Inferior parietal cortex (tissue), 1 donor: ENCODE measurements at regions not wholly inside any gene's neighbourhood (a gene's known extent, or its start where the extent isn't known, plus 50 kb on each side); places are given as distances from the start of the nearest gene placed in this dataset.

Source experiments
- DNase-seq: peaks from one replicate; pipeline ENCODE4 v3.0.0-alpha.2; 2016; ENCODE audit errors: extremely low spot score

GRCh38 chr1:238119060-238119459 is 228.3 kb upstream of the ZP4 start:
- no peak for DNase-seq

DNA sequence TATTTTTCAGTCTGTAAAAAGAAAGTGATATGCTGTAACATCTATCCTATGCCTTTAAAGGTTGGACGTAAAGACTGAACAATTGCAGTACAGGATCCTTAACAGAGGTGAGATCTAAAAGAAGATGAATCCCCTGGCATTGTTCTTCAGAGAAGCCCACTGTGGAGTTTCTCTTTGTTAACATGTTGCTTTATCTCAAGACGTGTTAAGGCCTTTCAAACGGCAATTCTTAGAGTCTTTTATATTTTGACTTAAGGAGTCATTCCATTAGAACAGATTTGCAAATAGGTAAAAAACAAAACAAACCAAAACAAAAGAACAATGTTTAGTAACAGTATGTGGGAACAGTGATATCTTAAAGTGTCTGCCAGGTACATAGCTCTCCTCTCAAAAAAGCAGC is 225.1 kb upstream of the ZP4 start:
- DNase-seq: no peak

DNA sequence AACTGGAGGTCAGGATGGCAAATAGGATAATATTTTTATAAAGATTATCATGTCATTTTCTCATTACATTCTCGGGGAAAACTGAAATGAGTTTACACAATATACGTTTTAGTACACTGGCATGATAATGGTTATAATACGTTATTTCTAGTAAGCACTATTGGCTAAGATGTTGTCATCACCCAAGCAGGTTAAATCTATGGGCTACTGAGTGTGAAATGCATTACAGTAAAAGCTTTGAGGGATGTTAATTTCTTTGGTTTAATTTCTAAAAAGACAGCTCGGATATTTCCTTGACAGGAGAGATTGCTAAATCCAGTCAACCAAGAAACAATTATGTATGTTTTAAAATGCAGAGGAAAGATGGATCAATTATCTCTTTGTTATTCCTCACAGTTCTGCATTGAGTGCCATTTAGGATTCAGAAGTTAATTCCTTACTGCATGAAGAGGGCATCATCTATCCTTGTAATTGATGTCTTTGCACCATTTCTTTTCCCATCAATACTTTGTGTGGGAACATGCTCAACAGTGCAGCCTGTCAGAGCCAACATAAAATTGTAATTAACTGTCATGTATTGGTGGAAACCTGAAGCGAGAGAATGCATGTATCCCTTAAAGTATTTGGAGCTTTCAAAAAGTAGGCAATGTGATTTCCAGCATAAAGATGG is 222.4 kb upstream of the ZP4 start:
- no peak for DNase-seq

DNA sequence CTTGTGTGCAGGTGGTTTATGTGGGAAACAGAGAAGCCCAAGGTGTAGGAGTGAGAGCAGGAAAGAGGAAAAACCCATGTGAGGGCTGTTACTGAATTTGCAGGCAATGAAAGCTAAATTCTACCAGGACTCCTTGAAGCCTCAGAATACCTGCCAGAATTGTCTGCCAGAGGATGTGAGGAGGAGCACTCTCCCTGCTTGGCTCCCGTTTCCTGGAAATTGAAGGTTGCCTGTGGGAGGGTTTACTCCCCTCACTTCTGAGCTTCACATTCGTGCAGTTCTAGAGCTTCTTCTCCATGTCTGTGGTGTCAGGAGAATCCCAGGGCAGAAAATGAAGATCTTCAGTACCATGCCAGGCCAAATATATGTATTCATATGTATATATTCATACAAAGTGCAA is 220.8 kb upstream of the ZP4 start:
- no peak for DNase-seq

GRCh38 chr1:238111081-238111480 is 220.4 kb upstream of the ZP4 start:
- no peak for DNase-seq

DNA sequence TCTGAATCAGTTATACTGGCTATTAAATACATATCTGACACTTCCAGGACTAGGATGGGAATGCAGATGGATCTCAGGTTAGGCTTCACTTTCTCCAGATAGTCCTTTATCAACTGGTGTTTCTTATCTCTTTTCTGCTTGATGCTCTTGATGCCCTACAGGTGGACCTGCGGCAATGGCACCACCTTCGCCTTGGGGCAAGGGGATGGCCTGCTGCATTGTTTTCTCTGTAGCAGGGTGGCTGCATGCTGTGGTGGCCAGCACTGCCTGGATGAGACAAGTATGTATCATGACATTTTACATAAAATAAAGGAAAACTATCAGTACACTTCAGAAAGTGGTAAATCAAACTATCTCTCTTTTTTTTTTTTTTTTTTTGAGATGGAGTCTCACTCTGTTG is 217.7 kb upstream of the ZP4 start:
- no peak for DNase-seq

GRCh38 chr1:238107322-238107721 is 216.6 kb upstream of the ZP4 start:
- DNase-seq: no peak

DNA sequence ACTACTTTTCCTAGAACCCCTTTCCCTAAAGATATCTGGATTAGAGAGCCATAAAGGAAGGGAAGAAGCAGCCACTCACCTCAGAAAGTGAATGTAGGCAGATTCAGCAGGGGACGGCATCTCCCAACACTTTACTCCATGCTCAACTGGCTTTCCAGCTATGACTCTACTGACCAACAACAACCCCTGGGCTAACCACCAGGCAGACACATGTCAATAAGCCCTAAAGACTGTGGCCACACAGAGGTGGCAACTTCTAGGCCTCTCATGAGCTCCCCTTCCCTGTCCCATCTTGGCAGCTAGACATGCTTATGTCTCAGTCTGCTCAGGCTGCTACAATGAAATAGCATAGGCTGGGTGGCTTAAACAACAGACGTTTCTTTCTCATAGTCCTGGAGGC is 214.0 kb upstream of the ZP4 start:
- no peak for DNase-seq

- no peak for DNase-seq
These were observed 211.2 kb upstream of the ZP4 start for GRCh38 chr1:238101923-238102322.

DNA sequence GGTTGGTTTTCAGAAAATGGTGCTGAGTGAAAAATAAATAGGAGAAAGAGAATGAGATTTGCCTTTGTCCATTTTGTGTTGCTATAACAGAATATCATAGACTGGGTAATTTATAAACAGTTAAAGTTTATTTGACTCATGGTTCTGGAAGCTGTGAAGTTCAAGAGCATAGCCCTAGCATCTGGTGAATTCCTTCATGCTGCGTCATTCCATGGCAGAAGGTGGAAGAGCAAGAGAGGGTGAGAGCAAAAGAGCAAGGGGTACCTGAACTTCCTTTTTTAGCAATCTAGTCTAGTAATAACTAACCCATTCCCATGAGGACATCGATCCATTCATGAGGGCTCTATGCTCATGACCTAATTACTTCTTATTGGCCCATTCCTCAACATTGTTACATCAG is 209.1 kb upstream of the ZP4 start:
- no peak for DNase-seq

DNA sequence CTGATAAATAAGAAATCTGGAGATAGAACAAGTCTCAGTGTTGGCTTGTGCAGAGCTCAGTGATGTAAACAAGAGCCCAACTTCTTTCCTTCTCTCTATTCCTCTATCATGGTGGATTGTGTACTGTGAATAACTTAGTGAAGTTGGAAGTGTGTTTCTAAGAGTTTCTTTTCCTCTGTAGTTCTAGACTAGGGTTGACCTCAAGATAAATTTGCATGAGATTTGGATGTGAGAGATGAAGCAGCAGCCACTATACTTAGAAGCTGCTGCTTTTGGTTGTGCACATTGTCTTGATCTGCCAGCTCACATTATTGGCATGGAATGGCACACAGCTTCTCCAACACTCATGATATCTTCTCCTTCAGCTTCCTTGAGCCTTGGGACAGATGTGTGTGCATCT is 198.9 kb upstream of the ZP4 start:
- DNase-seq: no peak

DNA sequence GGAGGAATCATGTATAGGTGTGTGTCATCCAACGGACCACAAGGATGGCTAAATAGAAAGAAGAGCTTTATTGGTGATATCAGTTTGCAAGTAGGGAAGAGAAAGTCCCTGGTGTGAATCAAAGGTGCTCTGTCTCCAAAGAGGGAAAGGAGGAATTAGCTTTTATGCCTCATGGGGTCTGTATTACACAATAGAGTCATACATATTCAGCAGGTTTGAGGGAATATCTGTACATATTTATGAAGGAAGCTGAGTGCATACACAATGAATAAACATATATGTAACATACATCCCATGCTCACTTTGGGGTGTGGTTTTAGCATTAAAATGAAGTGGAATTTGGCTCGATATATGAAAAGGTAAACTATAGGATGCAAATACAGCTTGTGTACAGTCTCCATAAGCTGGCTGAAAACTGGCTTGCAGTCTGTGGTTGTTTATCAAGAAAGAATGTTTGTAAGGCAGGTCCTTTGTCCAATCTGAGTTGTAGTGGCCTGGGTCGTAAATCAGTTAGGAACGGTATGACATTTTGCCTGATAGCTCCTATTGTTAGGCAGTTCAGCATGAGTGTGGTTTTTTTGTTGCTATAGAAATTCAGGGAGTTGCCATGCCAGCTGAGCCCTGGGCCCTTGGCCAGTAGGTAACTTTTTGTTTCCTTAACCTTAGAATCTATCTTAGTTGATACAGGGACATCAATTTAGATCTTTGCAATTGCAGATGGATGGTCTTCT is 198.0 kb upstream of the ZP4 start:
- DNase-seq: no peak

GRCh38 chr1:238073991-238074390 is 183.3 kb upstream of the ZP4 start:
- no peak for DNase-seq

DNA sequence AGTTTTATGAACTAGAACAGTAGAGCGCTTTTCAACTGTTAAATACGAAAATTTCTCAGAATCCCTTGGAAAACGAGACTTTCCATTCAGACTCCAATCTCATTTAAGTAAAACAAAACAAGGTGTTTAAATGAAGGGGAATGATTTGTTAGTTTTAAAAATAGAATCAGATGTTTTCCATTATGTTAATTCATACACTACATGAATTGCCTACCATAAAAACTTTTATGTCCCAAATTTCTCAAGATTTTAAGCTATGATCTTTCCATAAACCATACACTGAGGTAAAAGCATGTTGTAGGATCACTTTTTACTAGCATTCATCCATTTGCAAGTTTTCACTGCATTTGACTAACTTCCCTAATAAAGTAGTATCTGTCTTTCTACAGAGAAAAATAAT is 180.3 kb upstream of the ZP4 start:
- no peak for DNase-seq

GRCh38 chr1:238063454-238063853 is 172.7 kb upstream of the ZP4 start:
- no peak for DNase-seq

- DNase-seq: no peak
These were observed 171.4 kb upstream of the ZP4 start for GRCh38 chr1:238061967-238062613.

GRCh38 chr1:238060061-238060460 is 169.3 kb upstream of the ZP4 start:
- no peak for DNase-seq

GRCh38 chr1:238052496-238053266 is 162.0 kb upstream of the ZP4 start:
- no peak for DNase-seq

DNA sequence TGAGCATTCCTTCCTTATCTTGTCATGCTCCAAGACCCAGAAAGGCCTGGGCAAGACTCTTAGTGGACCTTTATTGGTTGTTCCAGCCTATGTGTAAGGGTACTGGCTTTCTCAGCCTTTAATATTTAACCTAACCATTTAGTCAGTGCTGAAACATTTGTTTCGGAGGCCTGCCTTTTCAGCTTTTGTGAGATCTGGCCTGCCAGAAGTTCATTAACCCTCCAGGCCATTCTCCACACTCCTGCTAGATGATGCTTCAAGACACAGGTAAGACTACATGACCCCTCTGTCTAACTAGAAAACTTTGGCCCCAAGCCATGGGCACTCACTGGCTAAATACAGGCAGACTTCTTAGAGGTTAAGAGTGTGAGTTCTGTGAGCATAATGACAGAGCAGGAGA is 138.4 kb upstream of the ZP4 start:
- no peak for DNase-seq

- DNase-seq: no peak
These were observed 136.6 kb upstream of the ZP4 start for GRCh38 chr1:238027366-238027765.

DNA sequence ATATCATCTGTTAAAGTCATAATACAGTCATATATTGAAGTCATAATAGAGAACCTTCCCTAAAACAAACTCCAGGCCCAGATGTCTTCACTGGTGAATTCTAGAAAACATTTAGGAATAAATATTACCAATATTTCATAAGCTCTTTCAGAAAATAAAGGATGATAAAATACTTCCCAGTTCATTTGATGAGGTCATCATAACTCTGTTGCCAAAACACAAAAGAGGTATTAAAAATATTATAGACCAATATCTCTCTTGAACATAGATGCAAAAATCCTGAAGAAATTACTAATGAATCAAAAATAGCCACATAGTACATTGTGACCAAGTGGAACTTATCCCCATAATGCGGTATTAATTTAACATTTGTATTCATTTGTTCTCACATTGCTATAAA is 132.4 kb upstream of the ZP4 start:
- no peak for DNase-seq

DNA sequence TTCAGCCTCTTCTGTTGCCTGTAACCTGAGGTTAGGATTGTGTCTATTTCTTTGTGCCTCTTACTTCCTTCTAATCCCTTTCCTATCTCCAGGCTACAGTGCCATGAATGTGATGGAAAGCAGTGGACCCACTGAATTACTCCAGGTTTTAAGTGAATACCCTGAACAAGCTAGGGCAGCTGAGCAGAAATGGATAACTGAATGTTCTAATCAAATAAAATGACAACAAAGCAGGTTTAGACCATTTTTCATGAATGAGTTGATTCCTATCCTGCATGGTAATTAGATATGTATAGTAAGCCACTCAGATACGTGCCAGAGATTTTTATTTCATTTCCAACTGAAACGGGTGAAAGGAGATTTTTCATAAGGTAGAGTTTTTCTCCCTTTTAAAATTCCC is 127.5 kb upstream of the ZP4 start:
- DNase-seq: no peak

DNA sequence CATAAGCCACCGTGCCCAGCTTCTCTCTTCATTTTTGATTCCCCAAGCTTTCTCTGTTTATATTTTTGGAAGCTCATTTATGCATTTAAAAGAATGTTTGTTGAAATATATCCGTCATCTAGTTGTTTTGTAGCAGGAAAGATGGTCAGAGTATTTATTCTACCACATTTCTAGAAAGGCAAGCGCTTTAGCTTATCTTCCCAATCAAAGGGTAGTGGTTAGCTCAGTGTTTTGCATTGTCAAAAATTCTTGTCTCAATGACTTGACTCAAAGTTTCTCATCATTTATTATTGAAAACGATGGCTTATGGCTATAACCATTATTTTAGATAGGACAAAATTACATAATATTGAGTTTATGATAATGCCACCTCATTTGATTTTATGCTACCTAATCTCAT is 116.1 kb upstream of the ZP4 start:
- DNase-seq: no peak
